ENCODE measurements at regions not wholly inside any gene's neighbourhood (a gene's known extent, or its start where the extent isn't known, plus 50 kb on each side); places are given as distances from the start of the nearest gene placed in this dataset.

DNA sequence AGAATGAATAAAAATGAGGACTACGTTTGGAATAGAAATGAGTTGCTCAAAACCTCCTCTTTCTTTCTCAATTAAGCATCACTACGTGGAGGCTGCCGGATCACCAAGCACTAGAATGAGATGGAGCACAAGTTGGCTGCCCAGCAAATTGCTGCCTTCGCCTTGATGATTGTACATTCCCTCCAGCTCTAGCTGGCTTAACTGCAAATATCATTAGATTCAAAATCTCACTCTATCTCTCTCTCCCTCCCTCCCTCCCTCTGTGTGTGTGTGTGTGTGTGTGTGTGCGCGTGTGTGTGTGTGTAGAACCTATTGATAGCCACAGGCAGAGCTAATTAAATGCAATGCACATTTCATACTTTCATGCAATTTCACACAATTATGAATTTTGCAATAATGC is 310.7 kb upstream of the CDH4 start:
- Histone ChIP-seq H3K4me1 (ENCODE audit: control insufficient read depth in 1 of 2, insufficient read depth in 1 of 2, low read depth in 1 of 2, low read length in 1 of 2) (no peaks in the 10 kb centered on the region), H3K36me3 (no peaks in the 10 kb centered on the region), H3K9me3 (no peaks in the 10 kb centered on the region), H3K27ac (no peak overlapping the region), H3K27me3 (no peaks in the 10 kb centered on the region), H3K4me3 (ENCODE audit: low read depth in 1 of 2, low read length in 1 of 2) (no peak overlapping the region)
- TF ChIP-seq, protein P1, sequence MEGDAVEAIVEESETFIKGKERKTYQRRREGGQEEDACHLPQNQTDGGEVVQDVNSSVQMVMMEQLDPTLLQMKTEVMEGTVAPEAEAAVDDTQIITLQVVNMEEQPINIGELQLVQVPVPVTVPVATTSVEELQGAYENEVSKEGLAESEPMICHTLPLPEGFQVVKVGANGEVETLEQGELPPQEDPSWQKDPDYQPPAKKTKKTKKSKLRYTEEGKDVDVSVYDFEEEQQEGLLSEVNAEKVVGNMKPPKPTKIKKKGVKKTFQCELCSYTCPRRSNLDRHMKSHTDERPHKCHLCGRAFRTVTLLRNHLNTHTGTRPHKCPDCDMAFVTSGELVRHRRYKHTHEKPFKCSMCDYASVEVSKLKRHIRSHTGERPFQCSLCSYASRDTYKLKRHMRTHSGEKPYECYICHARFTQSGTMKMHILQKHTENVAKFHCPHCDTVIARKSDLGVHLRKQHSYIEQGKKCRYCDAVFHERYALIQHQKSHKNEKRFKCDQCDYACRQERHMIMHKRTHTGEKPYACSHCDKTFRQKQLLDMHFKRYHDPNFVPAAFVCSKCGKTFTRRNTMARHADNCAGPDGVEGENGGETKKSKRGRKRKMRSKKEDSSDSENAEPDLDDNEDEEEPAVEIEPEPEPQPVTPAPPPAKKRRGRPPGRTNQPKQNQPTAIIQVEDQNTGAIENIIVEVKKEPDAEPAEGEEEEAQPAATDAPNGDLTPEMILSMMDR (IDR thresholded peaks at IDR 0.05): no peak

DNA sequence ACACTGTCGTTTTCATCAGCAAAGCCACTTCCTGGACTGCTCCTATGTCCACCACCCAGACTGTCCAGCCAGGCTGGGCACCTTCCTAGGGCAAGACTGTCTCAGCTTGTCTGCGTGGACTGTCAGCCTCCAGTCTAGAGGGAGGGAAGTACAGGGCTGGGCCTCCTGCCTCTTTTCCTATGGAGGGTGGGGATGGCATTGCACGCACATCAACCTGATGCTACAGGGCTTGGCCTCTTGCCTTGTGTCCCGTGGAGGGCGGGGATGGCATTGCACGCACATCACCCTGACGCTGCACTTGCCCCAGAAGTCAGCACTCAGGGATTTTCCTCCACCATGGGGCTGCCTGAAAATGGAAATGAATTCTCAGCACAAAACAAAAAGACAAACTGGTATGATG is 304.2 kb upstream of the CDH4 start:
- no peaks in the 10 kb centered on the region for H3K27me3 ChIP-seq

DNA sequence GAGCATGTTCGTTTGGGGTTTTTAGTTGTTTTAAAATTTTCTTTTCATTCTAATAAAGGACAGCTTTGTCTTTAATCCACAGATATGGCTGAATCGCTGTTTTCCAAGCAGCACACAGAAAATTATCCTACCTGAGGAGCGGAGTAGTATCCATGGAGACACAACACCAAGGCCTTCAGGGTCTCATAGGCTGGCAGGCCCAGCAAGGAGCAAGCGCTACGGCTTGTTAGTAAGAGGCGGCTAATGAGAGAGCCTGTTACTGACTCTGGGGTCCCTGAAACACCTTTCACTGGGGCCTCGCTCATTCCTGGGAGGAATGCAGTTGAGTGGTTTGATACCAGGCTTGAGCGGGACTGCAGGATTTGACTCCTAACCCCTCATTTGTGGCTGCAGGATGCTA is 303.8 kb upstream of the CDH4 start:
- Histone ChIP-seq H3K27ac (no peak overlapping the region), H3K4me3 (ENCODE audit: low read depth in 1 of 2, low read length in 1 of 2) (no peak overlapping the region), H3K4me1 (ENCODE audit: control insufficient read depth in 1 of 2, insufficient read depth in 1 of 2, low read depth in 1 of 2, low read length in 1 of 2) (no peaks in the 10 kb centered on the region), H3K27me3 (no peaks in the 10 kb centered on the region), H3K36me3 (no peaks in the 10 kb centered on the region), H3K9me3 (no peaks in the 10 kb centered on the region)
- TF ChIP-seq, protein P1 (IDR thresholded peaks at IDR 0.05): no peak

More for the DNA sequence above, 304.2 kb upstream of the CDH4 start:
- Histone ChIP-seq H3K4me3 (ENCODE audit: low read depth in 1 of 2, low read length in 1 of 2) (no peak overlapping the region), H3K4me1 (ENCODE audit: control insufficient read depth in 1 of 2, insufficient read depth in 1 of 2, low read depth in 1 of 2, low read length in 1 of 2) (no peaks in the 10 kb centered on the region), H3K9me3 (no peaks in the 10 kb centered on the region), H3K36me3 (no peaks in the 10 kb centered on the region), H3K27ac (no peak overlapping the region)
- TF ChIP-seq, protein P1 (IDR thresholded peaks at IDR 0.05): no peak

DNA sequence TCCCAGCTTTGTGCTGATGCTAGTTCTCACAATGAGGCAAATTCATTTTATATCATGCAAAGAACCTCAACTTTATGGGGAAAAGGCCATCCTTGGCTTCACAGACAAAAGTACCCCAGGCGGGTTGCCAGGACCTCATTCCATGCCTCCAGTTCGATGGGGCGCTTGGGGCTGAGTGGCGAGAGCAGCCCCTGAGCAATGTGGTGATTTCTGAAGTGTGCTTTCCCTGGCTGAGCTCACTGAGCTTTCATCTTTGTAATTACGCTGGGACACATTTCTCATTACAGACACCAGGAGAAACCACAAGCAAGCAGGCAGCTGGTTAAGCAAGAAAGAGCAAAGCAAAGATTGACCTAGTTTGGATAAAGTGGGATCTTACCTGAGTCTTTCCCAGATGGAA is 301.5 kb upstream of the CDH4 start:
- TF ChIP-seq, protein P1 (IDR thresholded peaks at IDR 0.05): no peak
- H3K27ac ChIP-seq: no peak overlapping the region
- H3K4me3 ChIP-seq (ENCODE audit: low read depth in 1 of 2, low read length in 1 of 2): no peak overlapping the region
- H3K27me3 ChIP-seq: no peaks in the 10 kb centered on the region
- no peaks in the 10 kb centered on the region for H3K4me1 ChIP-seq (ENCODE audit: control insufficient read depth in 1 of 2, insufficient read depth in 1 of 2, low read depth in 1 of 2, low read length in 1 of 2)
- H3K9me3 ChIP-seq: no peaks in the 10 kb centered on the region
- no peaks in the 10 kb centered on the region for H3K36me3 ChIP-seq

DNA sequence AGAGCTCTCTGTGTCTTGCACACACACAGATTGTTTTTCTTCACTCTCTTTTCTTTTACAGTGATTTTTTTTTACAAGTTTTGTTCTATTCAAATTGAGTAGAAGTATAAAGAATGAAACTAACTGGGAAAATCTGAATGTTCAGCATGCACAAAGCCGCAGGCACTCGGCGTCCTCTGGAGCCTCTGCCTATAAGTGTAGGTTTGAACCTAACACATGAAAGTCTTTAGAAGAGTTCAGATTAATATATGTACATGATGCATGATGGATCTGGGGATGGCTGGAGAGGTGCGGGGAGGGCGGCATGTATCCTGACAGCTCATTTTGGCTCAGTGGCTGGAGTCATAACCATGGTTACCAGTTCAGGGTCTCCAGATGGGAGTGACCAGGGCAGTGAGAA is 301.1 kb upstream of the CDH4 start:
- no peaks in the 10 kb centered on the region for H3K9me3 ChIP-seq
- TF ChIP-seq, protein P1 (IDR thresholded peaks at IDR 0.05): no peak
- H3K27me3 ChIP-seq: no peaks in the 10 kb centered on the region
- H3K4me1 ChIP-seq (ENCODE audit: control insufficient read depth in 1 of 2, insufficient read depth in 1 of 2, low read depth in 1 of 2, low read length in 1 of 2): no peaks in the 10 kb centered on the region
- H3K27ac ChIP-seq: no peak overlapping the region
- H3K4me3 ChIP-seq (ENCODE audit: low read depth in 1 of 2, low read length in 1 of 2): no peak overlapping the region
- H3K36me3 ChIP-seq: no peaks in the 10 kb centered on the region

DNA sequence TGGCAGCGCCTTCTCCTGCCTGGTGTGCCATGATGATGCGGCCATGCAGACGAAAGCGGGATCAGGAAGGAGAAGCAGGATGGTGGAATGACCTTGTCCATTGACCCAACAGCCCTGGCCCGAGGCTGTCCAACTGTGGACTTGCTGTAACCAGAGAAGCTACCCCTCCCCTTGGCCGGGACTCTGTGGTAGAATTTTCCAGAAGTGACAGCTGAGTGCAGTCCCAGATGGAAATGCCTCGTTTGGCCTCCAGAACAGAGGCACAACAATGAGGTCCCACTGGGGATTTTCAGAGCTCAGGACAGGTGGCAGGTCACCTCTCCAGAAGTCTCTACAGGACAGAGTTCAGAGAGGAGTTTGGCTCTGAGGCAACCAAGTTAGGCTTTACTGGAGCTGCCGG is 299.2 kb upstream of the CDH4 start:
- no peak overlapping the region for H3K4me3 ChIP-seq (ENCODE audit: low read depth in 1 of 2, low read length in 1 of 2)
- no peak overlapping the region for H3K27ac ChIP-seq
- H3K27me3 ChIP-seq: no peaks in the 10 kb centered on the region
- H3K36me3 ChIP-seq: no peaks in the 10 kb centered on the region
- no peaks in the 10 kb centered on the region for H3K9me3 ChIP-seq
- TF ChIP-seq, protein P1 (IDR thresholded peaks at IDR 0.05): no peak
- no peaks in the 10 kb centered on the region for H3K4me1 ChIP-seq (ENCODE audit: control insufficient read depth in 1 of 2, insufficient read depth in 1 of 2, low read depth in 1 of 2, low read length in 1 of 2)
